Lower leg skin (tissue), 4 donors: ENCODE measurements at regions not wholly inside any gene's neighbourhood (a gene's known extent, or its start where the extent isn't known, plus 50 kb on each side); places are given as distances from the start of the nearest gene placed in this dataset.

Source experiments
- DNase-seq, 2 donors: peaks; one replicate each; pipeline ENCODE4 v3.0.0-alpha.2; 2019; ENCODE audit warnings: low spot score in 2 of 2
- H3K4me3 ChIP-seq: fragments of 200-600 bp; sonication (generic); 2 replicates; pipeline ENCODE4 v1.5.1; 2017; ENCODE audit warnings: mild to moderate bottlenecking, low read depth; ENCODE audit not compliant: poor library complexity, severe bottlenecking
- POLR2A ChIP-seq, 2 donors: fragments of 450-650 bp; IDR thresholded peaks; one replicate each; pipeline ENCODE4 v1.6.1; 2016 to 2017; ENCODE audit warnings: antibody characterized with exemption in 2 of 2, mild to moderate bottlenecking in 1 of 2, moderate library complexity in 1 of 2
- WGBS, 2 donors: methylation state at CpG; one replicate each; pipeline ENCODE4 v1.1.5; 2018; 5-methylcytosine and 5-hydroxymethylcytosine counted together
- intact Hi-C: fragments of 100-400 bp; cut with DNase I; formaldehyde crosslinking; loops from one replicate; pipeline ENCODE4 v1.15.0; 2023; ENCODE audit warnings: low total_unique reads
- TF ChIP-seq, protein P1 (sequence below), 3 donors: fragments of 450-650 bp; IDR thresholded peaks; one replicate each; pipeline ENCODE4 v1.5.1; 2016; ENCODE audit warnings: antibody characterized with exemption in 3 of 3, mild to moderate bottlenecking in 3 of 3, moderate library complexity in 2 of 3

GRCh38 chr13:70189981-70190380 is 81.7 kb upstream of the KLHL1 start:
- 72 to 73% methylated on average over 2 of the region's 2 CpGs for WGBS, 2 donors
- intact Hi-C loops: no loop called here
- H3K4me3 ChIP-seq: no peak overlapping the region
- DNase-seq: no peak
- TF ChIP-seq, protein P1, sequence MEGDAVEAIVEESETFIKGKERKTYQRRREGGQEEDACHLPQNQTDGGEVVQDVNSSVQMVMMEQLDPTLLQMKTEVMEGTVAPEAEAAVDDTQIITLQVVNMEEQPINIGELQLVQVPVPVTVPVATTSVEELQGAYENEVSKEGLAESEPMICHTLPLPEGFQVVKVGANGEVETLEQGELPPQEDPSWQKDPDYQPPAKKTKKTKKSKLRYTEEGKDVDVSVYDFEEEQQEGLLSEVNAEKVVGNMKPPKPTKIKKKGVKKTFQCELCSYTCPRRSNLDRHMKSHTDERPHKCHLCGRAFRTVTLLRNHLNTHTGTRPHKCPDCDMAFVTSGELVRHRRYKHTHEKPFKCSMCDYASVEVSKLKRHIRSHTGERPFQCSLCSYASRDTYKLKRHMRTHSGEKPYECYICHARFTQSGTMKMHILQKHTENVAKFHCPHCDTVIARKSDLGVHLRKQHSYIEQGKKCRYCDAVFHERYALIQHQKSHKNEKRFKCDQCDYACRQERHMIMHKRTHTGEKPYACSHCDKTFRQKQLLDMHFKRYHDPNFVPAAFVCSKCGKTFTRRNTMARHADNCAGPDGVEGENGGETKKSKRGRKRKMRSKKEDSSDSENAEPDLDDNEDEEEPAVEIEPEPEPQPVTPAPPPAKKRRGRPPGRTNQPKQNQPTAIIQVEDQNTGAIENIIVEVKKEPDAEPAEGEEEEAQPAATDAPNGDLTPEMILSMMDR (IDR thresholded peaks at IDR 0.05): no peak
- no peak for TF ChIP-seq POLR2A (IDR thresholded peaks at IDR 0.05)

DNA sequence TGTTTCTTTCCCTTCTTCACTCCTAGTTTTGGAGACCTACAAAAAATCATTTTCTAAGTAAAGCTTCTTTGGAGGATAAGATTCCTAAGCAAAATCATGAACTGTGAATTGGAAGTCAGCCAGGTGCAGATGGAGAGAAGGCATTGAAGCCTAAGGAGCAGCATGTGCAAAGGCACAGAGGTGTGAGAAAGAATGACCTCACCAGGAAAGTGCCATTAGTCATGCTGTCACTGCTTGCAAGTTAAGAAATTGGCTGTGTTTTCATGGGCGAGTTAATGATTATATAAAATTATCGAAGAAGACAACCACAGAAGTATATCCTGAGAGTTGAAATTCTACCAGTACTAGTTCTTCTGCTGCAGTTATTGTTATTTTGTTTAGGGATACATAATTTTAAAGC is 80.3 kb upstream of the KLHL1 start:
- DNase-seq: no peak
- intact Hi-C loops: no loop called here
- H3K4me3 ChIP-seq: no peak overlapping the region
- 72 to 81% methylated on average over 2 of the region's 2 CpGs for WGBS, 2 donors
- TF ChIP-seq, protein P1 (IDR thresholded peaks at IDR 0.05): no peak
- no peak for TF ChIP-seq POLR2A (IDR thresholded peaks at IDR 0.05)

- H3K4me3 ChIP-seq: no peak overlapping the region
- DNase-seq: no peak
- WGBS, 2 donors: 65 to 66% methylated on average over 2 of the region's 2 CpGs
- no peak for TF ChIP-seq POLR2A (IDR thresholded peaks at IDR 0.05)
- TF ChIP-seq, protein P1 (IDR thresholded peaks at IDR 0.05): no peak
- intact Hi-C loops: no loop called here
Observed at GRCh38 chr13:70183041-70183440, 74.8 kb upstream of the KLHL1 start.
